ENCODE measurements at regions not wholly inside any gene's neighbourhood (a gene's known extent, or its start where the extent isn't known, plus 50 kb on each side); places are given as distances from the start of the nearest gene placed in this dataset.
"Not testable (repeated sequence)": the region's sequence is repeated elsewhere in the genome, so short reads cannot be mapped to it uniquely, and the experiment has no call there.

- ATAC-seq (ENCODE audit: low read depth) (no peak), DNase-seq (no peak)
- H3K27ac Mint-ChIP-seq: no peak overlapping the region
- no peak overlapping the region for H3K4me3 Mint-ChIP-seq
- H3K27me3 Mint-ChIP-seq: peaks cover 10% of the 10 kb centered on the region
- POLR2A ChIA-PET: no interaction called here
- H3K4me1 Mint-ChIP-seq: peaks cover 4% of the 10 kb centered on the region
- no peaks in the 10 kb centered on the region for H3K9me3 Mint-ChIP-seq
- H3K36me3 Mint-ChIP-seq: no peaks in the 10 kb centered on the region
Measured at GRCh38 chr18:59821983-59822382, 77.8 kb upstream of the PMAIP1 start.

- ATAC-seq (ENCODE audit: low read depth): no peak
- H3K4me3 Mint-ChIP-seq: no peak overlapping the region
- H3K27me3 Mint-ChIP-seq: peaks cover 8% of the 10 kb centered on the region
- peaks cover 4% of the 10 kb centered on the region for H3K4me1 Mint-ChIP-seq
- H3K27ac Mint-ChIP-seq: no peak overlapping the region
- POLR2A ChIA-PET: no interaction called here
- no peaks in the 10 kb centered on the region for H3K36me3 Mint-ChIP-seq
- no peak for DNase-seq
- H3K9me3 Mint-ChIP-seq: no peaks in the 10 kb centered on the region
Measured at GRCh38 chr18:59820663-59821062, 79.1 kb upstream of the PMAIP1 start.

- no peak overlapping the region for H3K4me3 Mint-ChIP-seq
- ATAC-seq (ENCODE audit: low read depth): no peak
- peaks cover 4% of the 10 kb centered on the region for H3K4me1 Mint-ChIP-seq
- no peaks in the 10 kb centered on the region for H3K9me3 Mint-ChIP-seq
- POLR2A ChIA-PET: no interaction called here
- H3K36me3 Mint-ChIP-seq: no peaks in the 10 kb centered on the region
- peaks cover 9% of the 10 kb centered on the region for H3K27me3 Mint-ChIP-seq
- DNase-seq: no peak
- no peak overlapping the region for H3K27ac Mint-ChIP-seq
Measured at GRCh38 chr18:59818769-59819168, 81.0 kb upstream of the PMAIP1 start.

- no peak for ATAC-seq (ENCODE audit: low read depth)
- no peaks in the 10 kb centered on the region for H3K36me3 Mint-ChIP-seq
Measured at GRCh38 chr18:59814891-59815290, 84.9 kb upstream of the PMAIP1 start.

GRCh38 chr18:59813942-59814341, 85.9 kb upstream of the PMAIP1 start:
- peaks cover 5% of the 10 kb centered on the region for H3K4me1 Mint-ChIP-seq

More at GRCh38 chr18:59814891-59815290, 84.9 kb upstream of the PMAIP1 start:
- H3K9me3 Mint-ChIP-seq: no peaks in the 10 kb centered on the region
- peaks cover 21% of the 10 kb centered on the region for H3K27me3 Mint-ChIP-seq
- H3K4me3 Mint-ChIP-seq: no peak overlapping the region
- peaks cover 5% of the 10 kb centered on the region for H3K4me1 Mint-ChIP-seq
- no peak for DNase-seq
- POLR2A ChIA-PET: no interaction called here
- no peak overlapping the region for H3K27ac Mint-ChIP-seq

GRCh38 chr18:59810735-59811520, 88.9 kb upstream of the PMAIP1 start:
- peaks cover 25% of the 10 kb centered on the region for H3K27me3 Mint-ChIP-seq
- DNase-seq (no peak), ATAC-seq (ENCODE audit: low read depth) (no peak)
- peaks cover 2% of the 10 kb centered on the region for H3K4me1 Mint-ChIP-seq
- no peaks in the 10 kb centered on the region for H3K9me3 Mint-ChIP-seq
- no peaks in the 10 kb centered on the region for H3K36me3 Mint-ChIP-seq
- POLR2A ChIA-PET: no interaction called here
- H3K27ac Mint-ChIP-seq: no peak overlapping the region
- H3K4me3 Mint-ChIP-seq: no peak overlapping the region

More at GRCh38 chr18:59813942-59814341, 85.9 kb upstream of the PMAIP1 start:
- no peaks in the 10 kb centered on the region for H3K9me3 Mint-ChIP-seq
- H3K27me3 Mint-ChIP-seq: peaks cover 21% of the 10 kb centered on the region
- no peak for ATAC-seq (ENCODE audit: low read depth)
- no peak overlapping the region for H3K4me3 Mint-ChIP-seq
- no peak for DNase-seq
- H3K27ac Mint-ChIP-seq: no peak overlapping the region
- POLR2A ChIA-PET: no interaction called here
- no peaks in the 10 kb centered on the region for H3K36me3 Mint-ChIP-seq

- Mint-ChIP-seq H3K36me3 (no peaks in the 10 kb centered on the region), H3K27me3 (peaks cover 23% of the 10 kb centered on the region), H3K9me3 (no peaks in the 10 kb centered on the region), H3K4me1 (peaks cover 2% of the 10 kb centered on the region), H3K27ac (no peak overlapping the region), H3K4me3 (no peak overlapping the region)
- DNase-seq (no peak), ATAC-seq (ENCODE audit: low read depth) (no peak)
- POLR2A ChIA-PET: no interaction called here
Measured at GRCh38 chr18:59810183-59810582, 89.6 kb upstream of the PMAIP1 start.

GRCh38 chr18:59802031-59802430, 97.8 kb upstream of the PMAIP1 start:
- Mint-ChIP-seq H3K4me1 (peaks cover 7% of the 10 kb centered on the region), H3K9me3 (no peaks in the 10 kb centered on the region), H3K27me3 (peaks cover 8% of the 10 kb centered on the region), H3K4me3 (no peak overlapping the region), H3K36me3 (no peaks in the 10 kb centered on the region), H3K27ac (no peak overlapping the region)
- DNase-seq: no peak
- ATAC-seq (ENCODE audit: low read depth): no peak
- POLR2A ChIA-PET: no interaction called here

- ATAC-seq (ENCODE audit: low read depth): no peak
- Mint-ChIP-seq H3K4me1 (peaks cover 7% of the 10 kb centered on the region), H3K36me3 (no peaks in the 10 kb centered on the region), H3K27me3 (peaks cover 8% of the 10 kb centered on the region), H3K9me3 (no peaks in the 10 kb centered on the region), H3K4me3 (no peak overlapping the region), H3K27ac (no peak overlapping the region)
- DNase-seq: no peak
- POLR2A ChIA-PET: no interaction called here
Measured at GRCh38 chr18:59801576-59801975, 98.2 kb upstream of the PMAIP1 start.

- Mint-ChIP-seq H3K27ac (no peak overlapping the region), H3K9me3 (no peaks in the 10 kb centered on the region), H3K4me3 (no peak overlapping the region), H3K4me1 (peaks cover 7% of the 10 kb centered on the region), H3K36me3 (no peaks in the 10 kb centered on the region), H3K27me3 (peaks cover 8% of the 10 kb centered on the region)
- DNase-seq (no peak), ATAC-seq (ENCODE audit: low read depth) (no peak)
- POLR2A ChIA-PET: no interaction called here
Measured at GRCh38 chr18:59800897-59801296, 98.9 kb upstream of the PMAIP1 start.

- ATAC-seq (ENCODE audit: low read depth) (no peak), DNase-seq (no peak)
- H3K9me3 Mint-ChIP-seq: no peaks in the 10 kb centered on the region
- H3K4me3 Mint-ChIP-seq: no peak overlapping the region
- H3K4me1 Mint-ChIP-seq: peaks cover 7% of the 10 kb centered on the region
- peaks cover 8% of the 10 kb centered on the region for H3K27me3 Mint-ChIP-seq
- POLR2A ChIA-PET: no interaction called here
- no peak overlapping the region for H3K27ac Mint-ChIP-seq
- no peaks in the 10 kb centered on the region for H3K36me3 Mint-ChIP-seq
Measured at GRCh38 chr18:59799383-59800015, 100.3 kb upstream of the PMAIP1 start.

GRCh38 chr18:59795882-59796281, 98.7 kb upstream of the CCBE1 start:
- ATAC-seq (ENCODE audit: low read depth): no peak
- POLR2A ChIA-PET: no interaction called here
- no peak for DNase-seq
- Mint-ChIP-seq H3K36me3 (no peaks in the 10 kb centered on the region), H3K4me1 (no peaks in the 10 kb centered on the region), H3K4me3 (no peak overlapping the region), H3K27me3 (peaks cover 4% of the 10 kb centered on the region), H3K27ac (no peak overlapping the region), H3K9me3 (no peaks in the 10 kb centered on the region)

GRCh38 chr18:59792353-59792752, 95.1 kb upstream of the CCBE1 start:
- Mint-ChIP-seq H3K4me3 (no peak overlapping the region), H3K4me1 (no peaks in the 10 kb centered on the region), H3K27ac (no peak overlapping the region), H3K9me3 (no peaks in the 10 kb centered on the region), H3K27me3 (no peaks in the 10 kb centered on the region), H3K36me3 (no peaks in the 10 kb centered on the region)
- ATAC-seq (ENCODE audit: low read depth) (no peak), DNase-seq (no peak)
- POLR2A ChIA-PET: no interaction called here

- H3K4me1 Mint-ChIP-seq; H3K36me3 Mint-ChIP-seq; DNase-seq; ATAC-seq (ENCODE audit: low read depth); H3K9me3 Mint-ChIP-seq; H3K27ac Mint-ChIP-seq; H3K4me3 Mint-ChIP-seq; H3K27me3 Mint-ChIP-seq; POLR2A ChIA-PET: not testable (repeated sequence)
Measured at GRCh38 chr18:59790346-59790936, 93.2 kb upstream of the CCBE1 start.

All from activated naive CD8-positive, alpha-beta T cell treated with anti-CD3 and anti-CD28 coated beads, Interleukin-2, amount 10 ng/mL, durations not matched to agents 7 days and 5 days (primary cell).